Chondrocyte (in vitro differentiated cells): ENCODE measurements at regions not wholly inside any gene's neighbourhood (a gene's known extent, or its start where the extent isn't known, plus 50 kb on each side); places are given as distances from the start of the nearest gene placed in this dataset.

Source experiments
- DNase-seq: peaks from one replicate; pipeline ENCODE4 v3.0.0; 2021; ENCODE audit warnings: mixed read lengths, low spot score
- H3K27ac Mint-ChIP-seq: one replicate; pipeline ENCODE4 v1.8.0; 2021; ENCODE audit warnings: mild to moderate bottlenecking, moderate library complexity, mixed read lengths; ENCODE audit not compliant: unreplicated experiment
- H3K27me3 Mint-ChIP-seq: 2 replicates; pipeline ENCODE4 v1.8.0; 2021; ENCODE audit warnings: low read depth, mixed read lengths
- H3K36me3 Mint-ChIP-seq: 2 replicates; pipeline ENCODE4 v1.8.0; 2021; ENCODE audit warnings: low read depth, mixed read lengths
- H3K4me1 Mint-ChIP-seq: 2 replicates; pipeline ENCODE4 v1.8.0; 2021; ENCODE audit warnings: low read depth, mild to moderate bottlenecking, mixed read lengths
- H3K4me3 Mint-ChIP-seq: one replicate; pipeline ENCODE4 v1.8.0; 2021; ENCODE audit warnings: mild to moderate bottlenecking, moderate library complexity, mixed read lengths; ENCODE audit not compliant: unreplicated experiment
- H3K9me3 Mint-ChIP-seq: 2 replicates; pipeline ENCODE4 v1.8.0; 2021; ENCODE audit warnings: low read depth, mixed read lengths
- CTCF ChIP-seq: fragments of 200-600 bp; sonication (generic); IDR thresholded peaks from 2 replicates; pipeline ENCODE4 v1.5.0; 2021; ENCODE audit warnings: antibody characterized with exemption, mild to moderate bottlenecking, moderate library complexity

DNA sequence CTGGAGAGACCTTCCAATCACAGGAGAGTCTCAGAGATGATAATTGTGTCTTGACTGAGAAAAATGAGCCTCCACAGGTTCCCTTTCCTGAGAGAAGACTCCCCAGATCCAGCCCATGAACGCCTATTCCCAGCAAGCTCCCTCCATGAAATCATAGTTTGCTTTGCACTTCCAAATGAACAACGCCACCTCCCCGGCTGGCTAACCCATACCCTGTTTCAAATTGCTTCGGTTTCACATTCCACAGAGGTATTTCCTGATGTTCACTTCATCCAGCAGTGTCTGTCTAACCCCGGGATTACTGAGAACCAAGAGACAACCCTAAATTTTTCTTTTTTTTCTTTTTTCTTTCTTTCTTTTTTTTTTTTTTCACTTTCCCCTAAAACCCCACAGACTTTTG lies 124.1 kb upstream of the RFLNA start:
- no peak overlapping the region for H3K4me3 Mint-ChIP-seq
- H3K4me1 Mint-ChIP-seq: peaks cover 41% of the 10 kb centered on the region
- no peak for TF ChIP-seq CTCF
- no peak for DNase-seq
- H3K36me3 Mint-ChIP-seq: no peaks in the 10 kb centered on the region
- H3K9me3 Mint-ChIP-seq: no peaks in the 10 kb centered on the region
- H3K27me3 Mint-ChIP-seq: peaks cover 1% of the 10 kb centered on the region
- peak overlapping the region; percentile 24 for H3K27ac Mint-ChIP-seq

DNA sequence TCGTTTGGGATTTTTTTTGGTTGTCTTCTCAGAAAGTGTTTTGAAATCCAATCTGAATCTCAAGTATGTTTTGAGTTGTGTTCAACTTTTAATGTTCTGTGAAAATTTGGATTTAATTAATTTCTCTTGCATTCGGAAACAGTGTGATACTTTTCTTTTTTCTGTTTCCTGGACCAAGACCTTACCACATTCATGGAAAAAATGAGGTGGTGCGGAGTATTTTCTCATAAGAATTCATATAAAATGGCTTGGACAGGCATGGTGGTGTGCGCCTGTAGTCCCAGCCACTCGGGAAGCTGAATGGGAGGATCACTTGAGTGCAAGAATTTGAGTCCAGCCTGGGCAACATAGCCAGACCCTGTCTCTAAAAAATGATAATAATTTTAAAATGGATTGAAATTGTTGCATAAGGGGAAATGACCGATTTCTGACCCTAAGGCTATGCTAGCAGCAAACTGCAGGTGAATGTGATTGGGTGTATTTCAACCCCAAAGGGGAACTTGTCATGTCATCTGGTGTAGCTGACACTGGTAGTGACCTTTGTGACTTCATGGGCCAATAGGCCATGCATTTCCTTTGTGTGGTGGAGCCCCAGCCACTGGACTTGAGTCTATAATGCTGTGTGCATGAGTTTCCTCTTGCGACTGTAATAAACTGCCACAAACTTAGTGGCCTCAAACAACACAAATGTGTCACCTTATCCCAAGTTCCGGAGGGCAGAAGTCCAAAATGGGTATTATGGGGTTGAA lies 123.5 kb upstream of the RFLNA start:
- Mint-ChIP-seq H3K4me1 (peaks cover 41% of the 10 kb centered on the region), H3K36me3 (no peaks in the 10 kb centered on the region), H3K27me3 (peaks cover 1% of the 10 kb centered on the region), H3K9me3 (no peaks in the 10 kb centered on the region), H3K27ac (peak overlapping the region; percentile 24), H3K4me3 (no peak overlapping the region)
- no peak for TF ChIP-seq CTCF
- no peak for DNase-seq

DNA sequence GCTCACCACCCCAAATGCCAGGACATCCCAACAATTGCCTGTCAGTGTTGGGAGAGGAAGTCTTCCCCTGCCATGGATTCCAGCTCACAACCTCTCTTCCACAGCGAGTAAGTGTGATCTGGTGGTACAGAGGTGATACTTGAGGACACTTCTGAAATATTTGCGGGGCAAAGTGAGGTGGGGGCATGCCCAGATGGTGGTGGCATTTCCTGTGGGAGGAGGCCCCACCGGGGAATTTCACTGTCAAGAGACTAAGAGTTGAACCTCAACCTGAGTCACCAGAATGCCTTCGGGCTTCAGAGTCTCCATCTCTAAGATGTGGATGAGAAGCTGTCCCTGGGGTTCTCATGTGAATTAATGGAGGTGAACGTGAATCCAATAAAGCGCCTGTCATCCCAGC lies 122.3 kb upstream of the RFLNA start:
- no peak for DNase-seq
- no peak for TF ChIP-seq CTCF
- Mint-ChIP-seq H3K4me3 (no peak overlapping the region), H3K27ac (no peak overlapping the region), H3K9me3 (no peaks in the 10 kb centered on the region), H3K27me3 (peaks cover 1% of the 10 kb centered on the region), H3K4me1 (peaks cover 41% of the 10 kb centered on the region), H3K36me3 (no peaks in the 10 kb centered on the region)

DNA sequence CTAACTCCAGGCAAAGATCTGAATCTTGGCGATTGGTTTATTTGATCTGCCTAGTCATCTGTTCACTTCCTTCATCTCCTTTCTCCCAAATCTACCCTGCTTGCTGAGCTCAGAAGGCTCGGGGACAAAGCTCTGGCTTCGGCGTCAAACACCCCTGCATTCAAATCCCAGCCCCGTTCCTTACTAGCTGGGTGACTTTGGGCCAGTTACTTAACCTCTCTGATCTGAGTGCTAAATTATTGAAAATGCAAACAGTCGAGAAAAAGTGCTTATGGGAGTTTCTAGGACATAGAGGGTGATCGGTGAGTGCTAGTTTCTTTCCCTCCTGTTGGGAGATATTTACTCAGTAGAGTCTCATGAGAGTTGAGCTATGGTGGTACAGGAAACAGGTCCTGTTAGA lies 121.2 kb upstream of the RFLNA start:
- no peaks in the 10 kb centered on the region for H3K36me3 Mint-ChIP-seq
- H3K9me3 Mint-ChIP-seq: no peaks in the 10 kb centered on the region
- peaks cover 41% of the 10 kb centered on the region for H3K4me1 Mint-ChIP-seq
- H3K27ac Mint-ChIP-seq: peak overlapping the region; percentile 34
- H3K27me3 Mint-ChIP-seq: peaks cover 1% of the 10 kb centered on the region
- H3K4me3 Mint-ChIP-seq: no peak overlapping the region
- no peak for DNase-seq
- TF ChIP-seq CTCF: no peak

- Mint-ChIP-seq H3K27ac (peak overlapping the region; percentile 77), H3K4me3 (no peak overlapping the region), H3K9me3 (no peaks in the 10 kb centered on the region), H3K27me3 (peaks cover 1% of the 10 kb centered on the region), H3K36me3 (no peaks in the 10 kb centered on the region), H3K4me1 (peaks cover 43% of the 10 kb centered on the region)
- no peak for DNase-seq
- TF ChIP-seq CTCF: no peak
Measured at GRCh38 chr12:124174451-124175348, 120.2 kb upstream of the RFLNA start.
